Esophagus muscularis mucosa (tissue), 3 donors: ENCODE measurements at regions not wholly inside any gene's neighbourhood (a gene's known extent, or its start where the extent isn't known, plus 50 kb on each side); places are given as distances from the start of the nearest gene placed in this dataset.

Experiments
- POLR2A ChIP-seq: fragments of 450-650 bp; IDR thresholded peaks from one replicate; pipeline ENCODE4 v1.6.1; 2017; ENCODE audit warnings: antibody characterized with exemption, moderate library complexity, mild to moderate bottlenecking, low read depth
- POLR2AphosphoS5 ChIP-seq, 2 donors: sonication (generic); formaldehyde crosslinking; IDR thresholded peaks; one replicate each; pipeline ENCODE4 v1.6.1; 2017; ENCODE audit warnings: antibody characterized with exemption in 2 of 2
- TF ChIP-seq, protein P1 (sequence below), 3 experiments: fragments of 200-600 bp in 2 of 3; fragments of 450-650 bp in 1 of 3; sonication (generic) in 2 of 3; IDR thresholded peaks; one replicate each; pipeline ENCODE4 v1.5.1; 2017 to 2019; ENCODE audit warnings: antibody characterized with exemption in 3 of 3, mild to moderate bottlenecking in 2 of 3, moderate library complexity in 1 of 3

DNA sequence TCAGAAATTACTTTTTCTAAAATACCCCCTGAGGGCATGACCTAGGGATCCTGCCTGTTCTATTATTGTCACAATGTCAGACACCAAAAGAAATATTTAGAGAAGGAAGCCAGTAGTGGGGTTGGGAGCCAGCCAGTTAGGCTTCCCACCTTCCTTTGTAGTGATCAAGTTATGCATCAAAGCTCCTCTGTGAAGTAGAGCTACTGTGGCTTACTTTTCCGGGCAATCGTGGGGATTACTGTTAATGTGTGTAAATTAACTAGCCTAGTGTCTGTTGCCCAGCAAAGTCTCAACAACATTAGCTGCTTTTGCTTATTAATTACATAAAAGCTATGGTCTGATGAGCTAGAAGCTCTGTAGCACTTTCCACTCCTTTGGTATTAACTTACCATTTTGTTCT lies 109.0 kb upstream of the PCAT7 start:
- TF ChIP-seq POLR2A: no peak
- no peak for TF ChIP-seq POLR2AphosphoS5 (IDR thresholded peaks at IDR 0.05)
- TF ChIP-seq, protein P1, sequence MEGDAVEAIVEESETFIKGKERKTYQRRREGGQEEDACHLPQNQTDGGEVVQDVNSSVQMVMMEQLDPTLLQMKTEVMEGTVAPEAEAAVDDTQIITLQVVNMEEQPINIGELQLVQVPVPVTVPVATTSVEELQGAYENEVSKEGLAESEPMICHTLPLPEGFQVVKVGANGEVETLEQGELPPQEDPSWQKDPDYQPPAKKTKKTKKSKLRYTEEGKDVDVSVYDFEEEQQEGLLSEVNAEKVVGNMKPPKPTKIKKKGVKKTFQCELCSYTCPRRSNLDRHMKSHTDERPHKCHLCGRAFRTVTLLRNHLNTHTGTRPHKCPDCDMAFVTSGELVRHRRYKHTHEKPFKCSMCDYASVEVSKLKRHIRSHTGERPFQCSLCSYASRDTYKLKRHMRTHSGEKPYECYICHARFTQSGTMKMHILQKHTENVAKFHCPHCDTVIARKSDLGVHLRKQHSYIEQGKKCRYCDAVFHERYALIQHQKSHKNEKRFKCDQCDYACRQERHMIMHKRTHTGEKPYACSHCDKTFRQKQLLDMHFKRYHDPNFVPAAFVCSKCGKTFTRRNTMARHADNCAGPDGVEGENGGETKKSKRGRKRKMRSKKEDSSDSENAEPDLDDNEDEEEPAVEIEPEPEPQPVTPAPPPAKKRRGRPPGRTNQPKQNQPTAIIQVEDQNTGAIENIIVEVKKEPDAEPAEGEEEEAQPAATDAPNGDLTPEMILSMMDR (IDR thresholded peaks at IDR 0.05): no peak
